DMS79 treated with DMSO at 0.1 percent for 48 hours (cell line): ENCODE measurements at regions not wholly inside any gene's neighbourhood (a gene's known extent, or its start where the extent isn't known, plus 50 kb on each side); places are given as distances from the start of the nearest gene placed in this dataset.
A peak's percentile ranks its signal among the peaks of the same experiment; 100 is the strongest.

Source experiments
- DNase-seq: peaks from one replicate; lab custom pipeline; 2025; lab: John Stamatoyannopoulos, UW

DNA sequence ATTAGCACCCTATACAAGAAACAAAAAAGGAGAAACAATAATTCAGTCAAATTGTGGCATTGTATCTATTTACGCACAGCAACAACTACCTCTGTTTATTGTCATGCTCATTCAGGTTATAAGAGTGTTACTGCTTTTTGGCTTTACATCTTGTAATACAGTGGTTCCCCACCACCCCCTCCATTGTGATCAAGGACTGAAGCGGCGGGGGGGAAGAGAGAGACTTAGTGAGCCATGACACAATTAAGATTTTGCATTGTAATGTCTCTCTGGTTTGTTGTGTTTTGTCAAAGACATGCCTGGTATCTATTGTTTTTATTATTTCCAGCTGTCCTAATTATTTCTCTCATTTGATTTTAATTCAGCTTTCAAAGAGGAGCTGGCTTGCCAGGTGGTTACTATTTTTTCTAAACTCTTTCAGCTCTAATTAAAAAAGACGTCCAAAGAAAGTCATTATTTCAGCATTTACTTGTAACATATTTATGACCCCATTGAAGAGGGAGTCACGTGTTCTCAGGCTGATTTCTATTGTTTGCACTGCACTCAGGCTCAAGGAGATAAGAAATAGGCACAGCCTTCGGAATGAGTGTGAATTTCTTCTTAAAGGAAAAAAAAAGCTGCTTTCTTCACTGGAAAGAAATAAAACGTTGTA, 234.4 kb upstream of the TBL1XR1 start:
- peak; percentile 92 for DNase-seq

DNA sequence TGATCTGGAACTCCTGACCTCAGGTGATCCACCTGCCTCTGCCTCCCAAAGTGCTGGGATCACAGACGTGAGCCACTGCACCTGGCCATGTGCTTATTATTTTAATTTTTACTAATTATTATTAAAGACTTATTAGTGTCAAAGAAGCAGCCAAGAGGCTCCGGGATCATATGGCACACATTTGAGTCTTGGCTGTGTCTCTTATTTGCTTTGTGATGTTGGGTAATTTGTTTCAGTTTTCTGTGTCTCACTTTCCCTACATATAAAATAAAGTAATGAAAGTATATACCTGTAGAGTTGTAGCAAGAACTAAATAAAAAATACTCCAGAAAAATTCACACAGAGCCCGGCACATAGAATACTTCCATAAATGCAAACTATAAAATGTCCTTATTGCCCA, 238.0 kb upstream of the TBL1XR1 start:
- no peak for DNase-seq

DNA sequence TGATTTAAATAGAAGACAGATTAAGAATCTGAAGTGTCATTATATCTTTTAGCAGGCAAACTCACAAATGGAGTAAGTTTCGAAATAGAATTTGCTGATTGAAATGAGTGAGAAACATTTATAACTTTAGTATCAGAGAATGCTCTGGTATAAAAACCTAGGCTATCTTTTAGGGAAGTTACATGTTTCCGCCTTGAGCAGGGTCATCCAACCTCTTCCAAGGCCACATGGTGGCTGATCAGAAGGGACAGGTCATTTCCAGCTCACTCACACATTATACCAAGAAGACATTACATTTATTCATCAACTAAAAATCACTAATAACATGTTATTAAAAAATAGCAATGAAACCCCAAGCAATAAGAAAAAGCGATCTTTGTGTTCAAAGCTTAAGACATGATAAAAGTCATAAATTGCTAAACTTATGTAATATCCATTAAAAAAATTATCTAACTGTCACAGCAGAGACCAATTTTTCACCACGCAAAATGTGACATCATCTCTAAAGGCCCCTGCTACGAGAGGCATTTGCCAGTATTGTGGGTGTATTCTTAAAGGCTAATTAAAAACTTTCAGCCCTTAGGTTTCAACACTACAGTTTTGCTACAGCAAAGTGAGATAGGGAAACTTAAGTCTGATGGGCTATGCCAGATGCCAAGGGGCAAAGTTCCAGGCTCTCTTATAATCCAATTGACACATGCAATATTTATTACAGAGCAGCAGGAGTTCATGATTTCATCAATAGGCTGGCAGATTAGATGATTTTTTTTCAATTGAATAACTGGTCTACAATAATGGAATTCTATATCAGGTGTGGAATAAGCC, 240.4 kb upstream of the TBL1XR1 start:
- no peak for DNase-seq

DNA sequence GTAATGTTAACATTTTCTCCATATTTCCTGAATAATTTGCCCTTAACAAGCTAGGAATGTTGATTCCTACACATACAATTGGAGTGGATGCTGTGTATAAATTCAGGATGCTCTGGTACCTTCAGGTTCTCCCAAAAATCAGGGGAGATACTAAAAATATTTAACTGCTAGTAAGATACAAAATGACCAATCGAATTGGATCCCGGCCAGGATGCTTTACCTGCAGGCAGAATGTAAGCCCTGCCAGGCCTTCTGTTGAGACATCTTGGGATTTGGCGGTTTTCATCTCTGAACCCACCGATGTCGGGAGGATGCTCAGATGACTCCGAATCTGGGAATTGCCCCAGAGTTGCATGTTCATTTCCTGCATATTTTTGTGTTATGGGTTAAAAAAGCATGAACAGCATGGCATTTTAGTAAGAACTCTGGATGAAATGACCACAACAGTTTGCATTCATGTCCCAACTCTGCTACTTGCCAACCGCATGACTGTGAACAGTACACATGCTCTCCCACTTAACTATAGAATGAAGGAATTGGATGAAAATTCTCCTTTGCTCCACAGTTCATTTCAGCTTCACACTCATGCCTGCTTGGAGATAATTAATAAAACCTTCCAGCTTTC, 241.4 kb upstream of the TBL1XR1 start:
- DNase-seq, result no peak

DNA sequence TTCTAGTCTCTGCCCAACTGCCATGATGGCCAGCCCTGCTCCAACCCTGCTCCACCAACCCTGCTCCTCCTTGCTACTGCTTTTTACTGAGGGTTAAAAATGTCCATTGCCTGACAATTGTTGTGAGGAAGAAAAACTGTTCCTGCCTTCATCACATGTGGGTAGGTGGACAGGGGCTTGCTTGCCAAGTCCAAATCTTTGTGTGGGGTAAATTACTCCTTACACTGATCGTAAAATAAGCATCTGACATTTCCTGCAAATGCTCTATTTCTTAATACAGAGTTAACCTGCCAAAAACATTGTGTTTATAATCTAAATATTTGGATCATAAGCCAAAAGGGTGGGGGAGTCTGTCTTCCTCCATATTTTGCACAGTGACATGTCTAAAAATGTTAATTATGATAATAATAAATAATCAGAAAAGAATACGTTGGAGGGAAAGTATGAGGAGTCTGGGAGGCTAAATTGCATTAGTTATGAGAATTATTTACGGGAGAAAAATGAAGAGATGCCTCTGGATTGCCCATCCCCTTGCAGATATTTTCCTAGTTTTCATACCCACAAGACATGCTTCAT, 242.5 kb upstream of the TBL1XR1 start:
- DNase-seq, result no peak

DNA sequence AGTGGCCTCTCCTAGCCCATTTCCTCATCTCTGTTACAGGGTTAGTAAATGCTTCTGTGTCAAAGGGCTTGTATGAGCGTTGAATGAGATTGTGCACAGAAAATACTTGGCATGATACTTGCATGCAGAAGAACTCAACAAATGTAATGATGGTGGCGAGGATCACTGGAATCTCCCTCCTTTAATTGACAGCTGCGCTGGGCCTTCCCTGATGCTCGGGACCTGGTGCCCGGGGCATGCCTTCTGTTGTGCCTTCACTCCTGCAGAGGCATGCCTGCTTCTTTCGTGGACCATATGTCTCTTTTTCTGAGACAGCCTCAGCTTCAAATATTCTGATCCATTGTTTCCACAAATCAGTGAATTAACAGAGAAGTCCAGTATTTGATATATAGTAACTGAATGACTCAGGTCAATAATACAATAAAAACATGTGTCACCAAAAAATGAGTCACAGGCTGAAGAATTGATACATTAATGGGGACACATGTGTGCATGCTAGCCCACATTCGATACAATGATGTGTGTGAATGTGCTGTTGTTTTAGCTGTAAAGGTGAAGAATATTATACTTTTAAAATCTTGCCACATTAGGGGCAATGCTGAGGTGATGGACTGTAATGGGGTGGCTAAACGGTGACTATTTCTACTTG, 243.3 kb upstream of the TBL1XR1 start:
- no peak for DNase-seq

DNA sequence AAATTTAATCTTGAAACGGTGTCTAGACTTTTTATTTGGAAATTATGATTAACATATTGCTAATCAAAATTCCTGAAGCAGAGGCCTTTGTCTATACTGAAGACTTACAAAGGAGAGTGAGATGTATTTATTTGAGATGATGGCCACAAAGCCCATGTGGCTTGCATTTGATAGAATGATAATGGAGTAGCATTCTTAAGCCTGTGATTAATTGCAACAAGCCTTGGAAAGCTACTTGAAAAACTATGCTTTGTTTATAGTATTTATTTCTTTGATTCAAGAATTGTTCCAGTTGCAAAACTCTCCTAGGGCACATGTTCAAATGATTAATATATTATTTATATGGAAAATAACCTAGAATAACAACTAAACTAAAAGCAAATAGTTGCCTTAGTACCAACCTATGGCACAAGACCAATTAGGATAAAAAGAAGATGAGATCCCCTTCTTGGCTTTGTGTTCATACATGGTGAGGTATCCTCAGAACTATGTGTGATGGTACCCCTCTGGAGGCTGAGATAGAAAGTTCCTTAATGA, 244.1 kb upstream of the TBL1XR1 start:
- DNase-seq, result no peak

DNA sequence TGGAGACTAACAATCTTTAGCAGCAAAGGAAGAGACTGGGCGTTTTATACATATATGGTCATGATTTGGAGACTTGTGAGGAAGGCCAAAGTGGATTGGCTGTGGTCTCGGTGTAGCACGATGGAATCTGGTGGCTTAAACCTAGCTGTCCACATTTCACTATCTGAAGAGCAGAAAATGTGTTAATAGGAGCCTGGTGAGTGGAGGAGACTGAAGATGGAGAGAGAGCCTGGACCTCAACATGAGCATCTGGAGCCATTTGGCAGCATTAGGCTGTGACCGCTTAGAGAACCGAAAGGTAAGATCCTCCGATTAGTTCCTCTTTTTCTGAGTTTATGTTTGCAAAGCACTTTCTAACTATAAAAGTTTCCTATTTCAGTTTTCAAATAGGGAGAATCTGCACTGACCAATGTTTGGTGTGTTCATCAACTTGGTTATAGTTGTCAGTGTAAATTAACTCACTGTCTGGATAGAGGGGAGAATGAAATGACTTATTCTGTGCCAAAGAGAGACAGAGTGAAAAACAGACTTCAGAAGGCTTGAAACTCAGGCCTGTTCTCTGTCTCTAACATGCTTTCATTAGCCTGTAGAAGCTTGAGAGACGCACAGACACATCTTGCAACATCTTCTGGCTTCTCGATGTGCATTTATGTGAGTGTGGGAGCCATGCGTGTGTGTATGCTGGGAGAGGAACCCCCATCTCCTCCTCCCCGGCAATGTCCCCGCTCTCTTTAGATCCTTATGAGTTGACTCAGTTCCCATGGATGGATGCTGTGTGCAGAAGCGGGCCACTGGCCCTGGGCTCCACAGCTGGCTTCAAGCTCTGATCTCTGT, 244.7 kb upstream of the TBL1XR1 start:
- no peak for DNase-seq

DNA sequence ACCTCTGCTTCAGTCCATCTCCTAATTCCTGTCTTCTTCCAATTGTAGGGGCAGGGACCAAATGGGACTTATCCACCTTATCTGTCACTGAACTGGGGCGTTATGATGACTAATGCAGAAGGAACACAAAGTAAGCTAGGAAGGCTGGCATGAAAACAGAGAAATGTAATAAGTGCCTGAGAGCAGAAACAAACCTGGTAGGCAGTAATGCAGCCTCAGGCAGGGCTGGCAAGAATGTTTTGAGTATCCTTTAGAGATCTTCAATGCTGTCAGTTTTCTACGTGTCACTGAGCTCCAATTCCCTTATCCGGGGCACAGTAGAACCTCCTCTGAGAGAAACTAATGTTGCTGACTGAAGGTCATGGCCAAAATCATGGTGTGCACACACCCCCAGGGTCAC, 246.2 kb upstream of the TBL1XR1 start:
- DNase-seq, result no peak

DNA sequence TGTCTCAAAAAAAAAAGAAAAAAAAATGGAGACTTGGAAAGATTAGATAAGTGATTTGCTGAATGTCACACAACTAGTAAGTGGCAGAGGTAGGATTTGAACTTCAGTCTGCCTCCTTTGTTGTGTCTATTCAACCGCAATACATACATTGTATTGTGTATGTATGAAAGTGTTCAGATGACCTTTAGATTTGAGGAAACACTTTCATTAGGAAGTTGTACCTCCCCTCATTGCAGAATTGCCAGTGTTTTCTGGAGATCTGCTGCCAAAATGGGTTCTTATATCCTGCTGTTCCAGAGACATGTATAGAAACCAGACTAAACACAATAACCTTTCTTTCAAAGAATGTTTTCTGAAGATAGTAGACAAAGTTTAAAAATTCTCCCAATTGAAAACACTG, 247.4 kb upstream of the TBL1XR1 start:
- no peak for DNase-seq

DNA sequence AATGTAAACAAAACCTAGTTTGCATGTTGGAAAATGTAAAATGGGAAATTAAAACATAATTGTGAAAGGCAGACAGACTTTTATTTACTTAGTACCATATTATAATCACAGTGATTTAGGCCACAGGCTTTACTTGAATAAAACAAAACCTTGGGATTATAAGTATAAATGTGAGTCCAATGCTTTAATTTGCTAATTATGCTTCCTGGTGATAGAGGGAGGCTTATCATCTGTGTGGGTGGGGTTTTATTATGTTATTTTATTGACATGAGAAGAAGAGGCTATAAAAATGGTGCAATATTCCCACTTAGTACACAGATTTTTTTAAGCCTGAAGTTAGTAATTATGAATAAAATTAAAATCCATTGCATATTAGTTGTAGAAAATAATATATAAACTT, 248.3 kb upstream of the TBL1XR1 start:
- no peak for DNase-seq

DNA sequence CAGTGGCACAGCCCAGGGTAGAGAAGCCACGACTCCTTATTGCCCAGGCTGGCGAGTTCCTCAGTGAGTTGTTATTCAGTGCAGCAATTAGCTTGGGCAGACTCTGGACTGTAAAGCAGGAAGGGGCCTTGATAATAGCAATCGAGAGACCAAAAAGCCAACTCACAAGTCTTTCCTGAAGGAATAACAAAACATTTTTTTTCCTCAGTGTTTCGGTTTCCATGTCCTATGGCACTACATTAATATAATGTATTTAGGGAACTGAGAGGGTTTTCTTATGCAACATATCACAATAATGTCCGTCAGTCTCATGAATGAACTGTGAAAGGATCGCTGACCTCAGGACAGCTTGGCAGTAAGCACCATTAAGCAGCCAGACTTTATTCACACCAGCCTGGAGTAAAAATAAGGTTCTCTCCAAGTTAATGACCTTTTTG, 248.9 kb upstream of the TBL1XR1 start:
- peak; percentile 10 for DNase-seq

DNA sequence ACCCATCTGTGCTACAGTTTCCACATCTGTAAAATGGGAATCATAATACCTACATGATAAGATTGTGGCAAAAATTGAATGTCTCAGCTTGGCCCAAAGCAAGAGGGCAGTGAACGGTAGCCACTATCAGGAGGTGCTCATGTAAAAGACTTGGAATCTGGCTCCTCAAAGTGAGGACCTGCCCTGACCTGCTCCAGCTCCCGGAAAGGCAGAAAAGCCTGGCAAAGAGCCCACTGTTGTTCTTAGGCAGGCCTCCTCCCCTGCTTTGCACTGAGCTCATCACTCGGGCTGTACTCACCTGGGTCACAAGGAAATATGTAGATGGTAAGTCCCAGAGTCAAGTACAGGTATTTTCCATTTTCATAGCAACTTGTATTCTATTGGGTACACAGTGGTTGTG, 250.7 kb upstream of the TBL1XR1 start:
- DNase-seq, result peak; percentile 54

DNA sequence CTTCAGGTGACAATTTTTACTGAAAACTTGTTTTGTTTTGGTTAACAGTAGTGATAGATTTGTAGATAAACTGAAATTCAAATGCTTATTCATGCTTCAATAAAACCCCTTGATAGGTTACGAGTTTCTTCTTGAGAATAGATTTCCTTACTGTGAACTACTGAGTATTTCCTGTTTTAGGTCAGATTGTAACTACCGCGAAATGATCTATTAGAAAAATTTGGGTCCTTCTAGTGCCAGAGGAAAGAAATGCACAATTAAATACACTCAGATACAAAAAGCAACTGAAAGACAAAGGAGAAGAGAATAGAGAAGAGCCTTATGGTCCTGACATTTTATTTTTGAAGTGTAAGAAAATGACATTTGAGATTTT, 251.7 kb upstream of the TBL1XR1 start:
- no peak for DNase-seq

DNA sequence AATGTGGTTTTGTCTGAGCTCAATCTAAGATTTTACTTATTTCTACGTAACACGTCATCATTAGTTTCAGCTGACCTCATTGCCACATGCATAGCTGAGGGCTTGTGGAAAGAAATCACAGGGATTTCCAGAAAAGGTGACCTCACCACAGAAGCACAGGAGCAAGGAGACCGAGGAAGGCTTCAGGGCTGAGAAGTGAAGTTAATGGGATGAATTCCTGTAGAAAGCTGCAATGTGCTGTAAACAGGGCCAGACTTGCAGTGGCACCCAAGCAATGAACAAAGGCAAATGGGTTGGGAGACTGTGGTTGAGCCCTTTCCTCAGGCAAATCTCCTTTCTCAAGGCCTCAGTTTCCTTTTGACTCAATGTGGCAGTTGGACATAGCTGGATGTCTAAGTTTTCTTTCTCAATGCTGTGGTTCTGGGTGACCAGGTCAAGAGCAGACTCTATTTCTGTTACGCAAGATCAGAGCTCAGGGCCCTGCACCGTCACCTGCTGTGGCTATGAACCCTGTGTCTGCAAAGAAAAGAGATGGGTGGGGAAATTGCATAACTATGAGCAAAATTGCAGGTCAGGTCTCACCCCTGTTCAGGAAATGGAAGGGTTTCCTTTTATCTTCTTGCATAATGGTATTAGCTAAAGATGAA, 252.2 kb upstream of the TBL1XR1 start:
- no peak for DNase-seq

DNA sequence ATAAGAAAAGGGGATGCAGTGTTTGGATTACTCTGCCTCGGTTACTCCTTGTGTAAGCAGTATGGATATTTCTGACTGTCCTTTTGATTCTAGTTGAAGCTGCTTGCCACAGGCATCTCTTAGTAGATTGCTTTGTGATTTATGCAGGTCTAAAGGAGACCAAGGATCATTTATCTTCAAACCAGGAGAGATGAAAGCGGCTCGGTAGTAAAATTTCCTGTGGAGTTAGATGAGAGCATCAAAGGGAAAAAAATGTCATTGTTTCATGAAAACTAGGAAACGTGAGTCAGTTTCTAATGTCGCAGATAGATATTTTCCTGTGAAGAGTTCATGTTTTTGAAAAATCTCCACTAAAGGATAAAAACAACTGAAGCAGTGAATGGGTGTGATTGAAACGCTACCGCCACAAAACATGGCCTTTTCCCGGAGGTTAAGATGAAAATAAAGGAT, 254.0 kb upstream of the TBL1XR1 start:
- no peak for DNase-seq

DNA sequence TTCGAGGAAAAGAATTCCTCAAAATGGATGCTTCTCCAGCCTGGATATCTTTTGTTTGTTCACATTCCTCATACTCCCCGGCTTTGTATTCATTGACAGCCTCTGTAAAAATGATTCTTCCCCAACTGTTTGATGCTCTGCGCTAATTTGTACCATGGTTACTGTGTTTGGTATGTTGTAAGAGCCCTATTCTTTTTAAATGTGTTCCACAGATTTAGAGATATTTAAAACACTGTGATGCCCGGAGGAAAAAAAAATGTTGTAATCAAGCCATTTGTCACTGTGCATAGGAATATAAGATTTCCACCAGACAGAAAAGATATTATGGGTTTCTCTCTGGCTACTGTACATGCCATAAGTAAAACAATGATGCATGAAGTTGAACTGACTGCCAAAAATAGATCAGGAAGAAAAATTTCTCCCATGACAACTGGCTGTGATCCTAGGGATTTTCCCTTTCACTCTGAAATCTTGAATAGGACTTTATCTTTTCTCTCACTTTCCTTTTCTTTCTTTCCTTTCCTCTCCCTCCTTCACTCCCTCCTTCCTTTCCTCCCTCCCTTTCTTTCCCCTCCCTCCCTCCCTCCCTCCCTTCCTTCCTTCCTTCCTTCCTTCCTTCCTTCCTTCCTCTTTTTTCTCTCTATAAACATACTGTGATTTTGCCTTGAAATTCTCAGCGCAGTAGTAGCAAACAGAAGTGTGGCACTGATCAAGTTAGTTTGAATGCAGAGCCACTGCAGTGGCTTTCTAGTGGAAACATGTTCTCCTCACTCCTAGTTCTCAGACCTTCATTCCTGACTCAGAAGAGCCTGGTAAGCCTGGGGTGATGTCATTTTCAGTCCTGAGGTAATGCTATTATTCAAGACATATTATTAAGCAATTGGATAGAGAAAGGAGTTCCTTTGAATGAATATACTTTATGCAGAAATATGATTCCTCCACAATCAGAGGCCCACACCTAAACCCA, 254.9 kb upstream of the TBL1XR1 start:
- no peak for DNase-seq

DNA sequence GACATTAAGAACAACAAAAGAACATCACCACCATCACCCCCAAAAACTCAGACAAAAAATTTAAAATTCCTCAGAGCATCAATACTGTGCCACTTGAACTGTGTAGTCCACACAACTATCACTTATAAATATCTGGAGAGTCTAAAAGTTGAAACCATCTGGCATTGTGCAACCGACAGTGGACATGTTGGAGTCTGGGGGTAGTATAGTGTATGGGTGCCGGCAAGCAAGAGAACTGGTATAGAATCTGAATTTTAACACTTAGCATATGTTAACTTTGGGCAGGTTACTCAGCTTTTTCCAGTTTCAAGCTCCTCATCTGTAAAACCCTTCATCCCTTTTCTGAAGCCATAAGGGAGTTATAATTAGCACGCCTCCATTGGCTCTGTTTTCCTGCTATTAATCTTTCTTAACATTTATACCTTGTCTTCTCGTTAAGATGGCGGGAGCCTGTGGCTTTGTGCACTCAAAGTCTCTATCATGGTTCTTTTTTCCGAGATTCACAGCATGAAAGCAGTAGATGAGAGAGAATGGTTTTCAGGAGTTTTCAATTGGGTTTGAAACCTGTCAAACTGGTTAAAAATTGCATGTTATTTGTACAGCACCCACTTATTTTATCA, 255.7 kb upstream of the TBL1XR1 start:
- DNase-seq, result no peak

DNA sequence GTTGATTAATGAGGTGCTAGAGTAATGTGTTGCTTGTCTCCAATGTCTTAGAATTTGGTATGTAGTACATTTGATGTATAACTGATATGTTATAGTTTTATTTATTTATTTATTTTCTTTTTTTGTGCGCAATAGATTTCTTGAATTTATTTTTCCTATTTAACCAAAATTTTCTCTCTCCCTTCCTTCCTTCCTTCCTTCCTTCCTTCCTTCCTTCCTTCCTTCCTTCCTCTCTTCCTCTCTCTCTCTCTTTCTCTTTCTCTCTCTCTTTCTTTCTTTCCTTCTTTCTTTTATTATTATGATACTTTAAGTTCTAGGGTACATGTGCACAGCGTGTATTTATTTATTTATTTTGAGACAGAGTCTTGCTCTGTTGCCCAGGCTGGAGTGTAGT, 256.2 kb upstream of the TBL1XR1 start:
- DNase-seq, result no peak
